Astrocyte (in vitro differentiated cells and primary cell): ENCODE measurements at regions not wholly inside any gene's neighbourhood (a gene's known extent, or its start where the extent isn't known, plus 50 kb on each side); places are given as distances from the start of the nearest gene placed in this dataset.
"Not testable (repeated sequence)": the region's sequence is repeated elsewhere in the genome, so short reads cannot be mapped to it uniquely, and the experiment has no call there.

ENCODE experiments used
- DNase-seq: peaks from one replicate; pipeline ENCODE4 v3.0.0-alpha.2; 2010; ENCODE audit warnings: low read depth
- FAIRE-seq: peaks from 2 replicates; lab custom pipeline; 2011; peaks lifted over from hg19 to GRCh38; lab: Jason Lieb, UNC
- H2AFZ ChIP-seq: 2 replicates; pipeline ENCODE4 v1.6.0; 2012; ENCODE audit warnings: low read depth, low read length, inconsistent platforms
- H3K27ac ChIP-seq: 2 replicates; pipeline ENCODE4 v1.5.1; 2011; ENCODE audit warnings: low read depth, low read length, inconsistent platforms
- H3K27me3 ChIP-seq: 2 replicates; pipeline ENCODE4 v1.6.0; 2011; ENCODE audit warnings: low read length, inconsistent platforms; ENCODE audit not compliant: insufficient read depth
- H3K36me3 ChIP-seq: 2 replicates; pipeline ENCODE4 v1.5.1; 2011; ENCODE audit warnings: low read length, inconsistent platforms; ENCODE audit not compliant: insufficient read depth
- H3K4me1 ChIP-seq: 2 replicates; pipeline ENCODE4 v1.5.1; 2011; ENCODE audit warnings: low read length, inconsistent platforms; ENCODE audit not compliant: insufficient read depth
- H3K4me2 ChIP-seq: 2 replicates; pipeline ENCODE4 v1.6.0; 2012; ENCODE audit warnings: low read length, inconsistent platforms
- H3K4me3 ChIP-seq: 2 replicates; pipeline ENCODE4 v1.5.1; 2011; ENCODE audit warnings: low read depth, mild to moderate bottlenecking, low read length, inconsistent platforms; ENCODE audit not compliant: insufficient read depth
- H3K79me2 ChIP-seq: 2 replicates; pipeline ENCODE4 v1.6.0; 2012; ENCODE audit warnings: mild to moderate bottlenecking, low read length, inconsistent platforms; ENCODE audit not compliant: insufficient read depth
- H3K9ac ChIP-seq: 2 replicates; pipeline ENCODE4 v1.6.0; 2012; ENCODE audit warnings: mild to moderate bottlenecking, low read length, inconsistent platforms
- H3K9me3 ChIP-seq: 2 replicates; pipeline ENCODE4 v1.5.1; 2012; ENCODE audit warnings: low read depth, mild to moderate bottlenecking, low read length, inconsistent platforms; ENCODE audit not compliant: insufficient read depth
- H4K20me1 ChIP-seq: 2 replicates; pipeline ENCODE4 v1.6.0; 2012; ENCODE audit warnings: low read length, inconsistent platforms; ENCODE audit not compliant: insufficient read depth
- H3K27ac Mint-ChIP-seq: one replicate; pipeline ENCODE4 v1.8.0; 2021; ENCODE audit warnings: mild to moderate bottlenecking, mixed read lengths; ENCODE audit not compliant: unreplicated experiment
- H3K27me3 Mint-ChIP-seq: one replicate; pipeline ENCODE4 v1.8.0; 2021; ENCODE audit warnings: low read depth, mixed read lengths; ENCODE audit not compliant: unreplicated experiment
- H3K36me3 Mint-ChIP-seq: one replicate; pipeline ENCODE4 v1.8.0; 2021; ENCODE audit warnings: low read depth, mixed read lengths; ENCODE audit not compliant: unreplicated experiment
- H3K4me1 Mint-ChIP-seq: one replicate; pipeline ENCODE4 v1.8.0; 2021; ENCODE audit warnings: low read depth, mixed read lengths; ENCODE audit not compliant: unreplicated experiment
- H3K4me3 Mint-ChIP-seq: one replicate; pipeline ENCODE4 v1.8.0; 2021; ENCODE audit warnings: mild to moderate bottlenecking, moderate library complexity, mixed read lengths; ENCODE audit not compliant: unreplicated experiment
- H3K9me3 Mint-ChIP-seq: one replicate; pipeline ENCODE4 v1.8.0; 2021; ENCODE audit warnings: mild to moderate bottlenecking, mixed read lengths; ENCODE audit not compliant: unreplicated experiment
- EZH2 ChIP-seq: IDR thresholded peaks from 2 replicates; pipeline ENCODE4 v1.6.1; 2012; ENCODE audit warnings: mild to moderate bottlenecking, low read length, inconsistent platforms; ENCODE audit not compliant: insufficient read depth
- TF ChIP-seq, protein P1 (sequence below): IDR thresholded peaks from 2 replicates; pipeline ENCODE4 v1.5.1; 2011; ENCODE audit warnings: low read depth, mild to moderate bottlenecking, inconsistent platforms, low read length, moderate library complexity; ENCODE audit not compliant: insufficient read depth

DNA sequence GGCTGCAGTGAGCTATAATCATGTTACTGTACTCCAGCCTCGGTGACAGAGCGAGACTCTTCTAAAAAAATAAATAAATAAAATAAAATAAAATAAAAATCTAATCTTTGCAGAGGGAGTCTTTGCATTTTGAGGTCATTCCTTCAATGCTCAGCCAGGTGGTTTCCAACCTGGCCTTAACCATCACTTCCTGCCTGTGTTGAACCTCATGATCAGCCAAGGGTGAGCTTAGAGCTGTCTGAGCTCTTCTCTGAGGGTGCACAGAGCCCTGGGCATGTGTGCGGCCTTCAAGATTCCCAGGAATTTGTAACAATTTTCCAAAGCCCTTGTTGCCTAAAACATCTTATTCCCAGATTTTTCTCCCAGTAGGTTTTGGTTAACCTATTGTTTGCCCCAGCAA, 94.3 kb downstream of the KCNJ12 start:
- H3K9me3 ChIP-seq, H2AFZ ChIP-seq, H3K4me2 ChIP-seq, H3K27ac Mint-ChIP-seq, H3K4me1 Mint-ChIP-seq, FAIRE-seq, H3K9me3 Mint-ChIP-seq, H4K20me1 ChIP-seq, DNase-seq, H3K36me3 Mint-ChIP-seq, H3K9ac ChIP-seq, H3K4me3 ChIP-seq, H3K27ac ChIP-seq, H3K79me2 ChIP-seq, H3K4me1 ChIP-seq, H3K4me3 Mint-ChIP-seq, H3K36me3 ChIP-seq: not testable (repeated sequence)
- peaks cover 18% of the 10 kb centered on the region for H3K27me3 ChIP-seq
- H3K27me3 Mint-ChIP-seq: peaks cover 61% of the 10 kb centered on the region

DNA sequence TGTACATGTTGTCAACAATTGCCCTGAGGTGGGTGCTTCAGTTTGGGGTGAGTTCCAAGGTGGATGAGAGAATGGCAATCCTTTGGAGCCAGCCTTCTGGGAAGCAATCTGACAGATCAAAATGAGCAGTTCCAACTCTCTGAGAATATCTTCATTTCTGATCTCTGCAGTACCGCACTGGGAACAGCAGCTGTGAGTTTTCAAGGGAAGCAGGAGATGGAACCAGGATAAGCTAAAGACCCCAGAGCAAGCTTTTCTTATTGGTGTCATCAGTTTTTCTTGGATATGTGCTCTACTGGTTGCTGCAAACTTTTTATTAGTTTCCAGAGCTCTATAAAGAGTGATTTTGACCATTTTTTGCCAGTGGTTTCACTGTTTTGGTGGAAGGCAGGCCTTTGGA, 94.7 kb downstream of the KCNJ12 start:
- Mint-ChIP-seq H3K27ac (no peak overlapping the region), H3K27me3 (peaks cover 62% of the 10 kb centered on the region), H3K9me3 (peaks cover 8% of the 10 kb centered on the region), H3K4me3 (no peak overlapping the region), H3K4me1 (no peaks in the 10 kb centered on the region), H3K36me3 (peaks cover 2% of the 10 kb centered on the region)
- FAIRE-seq (no peak), DNase-seq (no peak)
- H3K9ac ChIP-seq: no peak overlapping the region
- TF ChIP-seq, protein P1, sequence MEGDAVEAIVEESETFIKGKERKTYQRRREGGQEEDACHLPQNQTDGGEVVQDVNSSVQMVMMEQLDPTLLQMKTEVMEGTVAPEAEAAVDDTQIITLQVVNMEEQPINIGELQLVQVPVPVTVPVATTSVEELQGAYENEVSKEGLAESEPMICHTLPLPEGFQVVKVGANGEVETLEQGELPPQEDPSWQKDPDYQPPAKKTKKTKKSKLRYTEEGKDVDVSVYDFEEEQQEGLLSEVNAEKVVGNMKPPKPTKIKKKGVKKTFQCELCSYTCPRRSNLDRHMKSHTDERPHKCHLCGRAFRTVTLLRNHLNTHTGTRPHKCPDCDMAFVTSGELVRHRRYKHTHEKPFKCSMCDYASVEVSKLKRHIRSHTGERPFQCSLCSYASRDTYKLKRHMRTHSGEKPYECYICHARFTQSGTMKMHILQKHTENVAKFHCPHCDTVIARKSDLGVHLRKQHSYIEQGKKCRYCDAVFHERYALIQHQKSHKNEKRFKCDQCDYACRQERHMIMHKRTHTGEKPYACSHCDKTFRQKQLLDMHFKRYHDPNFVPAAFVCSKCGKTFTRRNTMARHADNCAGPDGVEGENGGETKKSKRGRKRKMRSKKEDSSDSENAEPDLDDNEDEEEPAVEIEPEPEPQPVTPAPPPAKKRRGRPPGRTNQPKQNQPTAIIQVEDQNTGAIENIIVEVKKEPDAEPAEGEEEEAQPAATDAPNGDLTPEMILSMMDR: no peak
- TF ChIP-seq EZH2: no peak
- peaks cover 18% of the 10 kb centered on the region for H3K27me3 ChIP-seq
- no peaks in the 10 kb centered on the region for H4K20me1 ChIP-seq
- H2AFZ ChIP-seq: no peak overlapping the region
- H3K27ac ChIP-seq: no peak overlapping the region
- no peaks in the 10 kb centered on the region for H3K79me2 ChIP-seq
- H3K4me3 ChIP-seq: no peak overlapping the region
- H3K4me2 ChIP-seq: no peak overlapping the region
- no peaks in the 10 kb centered on the region for H3K4me1 ChIP-seq
- no peaks in the 10 kb centered on the region for H3K9me3 ChIP-seq
- H3K36me3 ChIP-seq: no peaks in the 10 kb centered on the region

DNA sequence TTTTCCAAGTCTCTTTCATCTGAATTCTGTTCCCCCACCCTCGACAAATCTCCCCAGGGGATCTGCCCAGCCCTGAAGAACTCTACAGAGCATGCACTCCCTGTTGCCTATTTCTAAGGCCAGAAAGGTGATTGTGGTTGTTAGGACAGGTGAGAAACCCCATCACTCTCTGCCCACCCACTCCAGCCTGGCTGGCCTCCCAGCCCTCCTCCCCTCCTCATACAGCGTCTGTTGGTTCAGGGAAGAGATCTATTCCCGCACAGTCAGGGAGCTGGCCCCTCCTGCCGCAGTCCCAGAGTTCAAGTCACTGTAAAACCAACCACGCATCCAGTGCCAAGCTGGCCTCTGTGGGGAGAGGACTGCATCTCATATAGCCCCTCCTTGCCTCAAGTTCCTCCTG, 98.7 kb downstream of the KCNJ12 start:
- peaks cover 16% of the 10 kb centered on the region for H3K27me3 ChIP-seq
- H2AFZ ChIP-seq: no peak overlapping the region
- Mint-ChIP-seq H3K4me1 (no peaks in the 10 kb centered on the region), H3K4me3 (no peak overlapping the region), H3K27me3 (peaks cover 63% of the 10 kb centered on the region), H3K36me3 (no peaks in the 10 kb centered on the region), H3K27ac (no peak overlapping the region), H3K9me3 (peaks cover 11% of the 10 kb centered on the region)
- H4K20me1 ChIP-seq: no peaks in the 10 kb centered on the region
- TF ChIP-seq EZH2: no peak
- TF ChIP-seq, protein P1: no peak
- no peak for DNase-seq
- H3K27ac ChIP-seq: no peak overlapping the region
- no peaks in the 10 kb centered on the region for H3K79me2 ChIP-seq
- no peak overlapping the region for H3K9ac ChIP-seq
- no peak overlapping the region for H3K4me3 ChIP-seq
- H3K36me3 ChIP-seq: no peaks in the 10 kb centered on the region
- FAIRE-seq: no peak
- H3K9me3 ChIP-seq: peaks cover 4% of the 10 kb centered on the region
- H3K4me2 ChIP-seq: no peak overlapping the region
- no peaks in the 10 kb centered on the region for H3K4me1 ChIP-seq
